Large intestine (tissue), 3 donors: ENCODE measurements at regions not wholly inside any gene's neighbourhood (a gene's known extent, or its start where the extent isn't known, plus 50 kb on each side); places are given as distances from the start of the nearest gene placed in this dataset.
"Not testable (repeated sequence)": the region's sequence is repeated elsewhere in the genome, so short reads cannot be mapped to it uniquely, and the experiment has no call there.

Source experiments
- DNase-seq, 2 donors: peaks; one replicate each; pipeline versions ENCODE4 v3.0.0 to v3.0.0-alpha.2; 2013
- H3K27ac ChIP-seq: one replicate; pipeline ENCODE4 v1.5.1; 2013; ENCODE audit warnings: low read length
- H3K27me3 ChIP-seq: 2 replicates; pipeline ENCODE4 v1.6.1; 2013; ENCODE audit warnings: low read length; ENCODE audit not compliant: control insufficient read depth, insufficient read depth
- H3K36me3 ChIP-seq: 2 replicates; pipeline ENCODE4 v1.6.1; 2013; ENCODE audit warnings: low read length; ENCODE audit not compliant: control insufficient read depth, insufficient read depth
- H3K4me1 ChIP-seq: one replicate; pipeline ENCODE4 v1.6.1; 2013; ENCODE audit warnings: low read length; ENCODE audit not compliant: control insufficient read depth, insufficient read depth
- H3K4me3 ChIP-seq: one replicate; pipeline ENCODE4 v1.5.1; 2013; ENCODE audit warnings: low read length
- H3K9me3 ChIP-seq: one replicate; pipeline ENCODE4 v1.6.1; 2013; ENCODE audit warnings: mild to moderate bottlenecking, low read depth, low read length, moderate library complexity; ENCODE audit not compliant: control insufficient read depth
- WGBS: methylation state at CpG from one replicate; pipeline ENCODE4 v1.1.5; 2013; ENCODE audit warnings: low lambda C conversion rate; ENCODE audit not compliant: insufficient coverage; 5-methylcytosine and 5-hydroxymethylcytosine counted together

GRCh38 chr17:6915620-6916019, 80.2 kb upstream of the ALOX12 start:
- WGBS: 100% methylated on average over 2 of the region's 4 CpGs
- Histone ChIP-seq H3K27me3 (no peaks in the 10 kb centered on the region), H3K4me1 (no peaks in the 10 kb centered on the region), H3K27ac (no peak overlapping the region), H3K4me3 (no peak overlapping the region), H3K36me3 (no peaks in the 10 kb centered on the region), H3K9me3 (peaks cover 4% of the 10 kb centered on the region)
- DNase-seq: no peak

GRCh38 chr17:6919158-6919557, 76.7 kb upstream of the ALOX12 start:
- no peaks in the 10 kb centered on the region for H3K36me3 ChIP-seq
- DNase-seq: no peak
- WGBS: 100% methylated on average over 1 of the region's 6 CpGs
- H3K9me3 ChIP-seq: peaks cover 1% of the 10 kb centered on the region
- no peak overlapping the region for H3K27ac ChIP-seq
- no peaks in the 10 kb centered on the region for H3K4me1 ChIP-seq
- H3K4me3 ChIP-seq: no peak overlapping the region
- H3K27me3 ChIP-seq: no peaks in the 10 kb centered on the region

- DNase-seq: no peak
- no peaks in the 10 kb centered on the region for H3K27me3 ChIP-seq
- no peaks in the 10 kb centered on the region for H3K36me3 ChIP-seq
- H3K4me3 ChIP-seq: no peak overlapping the region
- no peak overlapping the region for H3K27ac ChIP-seq
- no peaks in the 10 kb centered on the region for H3K4me1 ChIP-seq
- 100% methylated on average over 1 of the region's 8 CpGs for WGBS
- H3K9me3 ChIP-seq: peaks cover 3% of the 10 kb centered on the region
These were observed 72.5 kb upstream of the ALOX12 start for GRCh38 chr17:6923385-6923784.

GRCh38 chr17:6924208-6924607, 71.6 kb upstream of the ALOX12 start:
- H3K4me1 ChIP-seq: no peaks in the 10 kb centered on the region
- no peaks in the 10 kb centered on the region for H3K36me3 ChIP-seq
- DNase-seq: no peak
- no peaks in the 10 kb centered on the region for H3K27me3 ChIP-seq
- no peak overlapping the region for H3K4me3 ChIP-seq
- no peak overlapping the region for H3K27ac ChIP-seq
- peaks cover 3% of the 10 kb centered on the region for H3K9me3 ChIP-seq

- Histone ChIP-seq H3K36me3 (no peaks in the 10 kb centered on the region), H3K27me3 (no peaks in the 10 kb centered on the region), H3K4me1 (no peaks in the 10 kb centered on the region), H3K9me3 (peaks cover 3% of the 10 kb centered on the region), H3K4me3 (no peak overlapping the region), H3K27ac (no peak overlapping the region)
- whole genome bisulfite sequencing: no CpG with 5 or more reads among the region's 2 CpGs
- DNase-seq: no peak
These were observed 69.2 kb upstream of the ALOX12 start for GRCh38 chr17:6926667-6927066.

GRCh38 chr17:6927290-6928126, 68.3 kb upstream of the ALOX12 start:
- Histone ChIP-seq H3K4me1 (no peaks in the 10 kb centered on the region), H3K9me3 (peaks cover 3% of the 10 kb centered on the region), H3K27me3 (no peaks in the 10 kb centered on the region), H3K36me3 (no peaks in the 10 kb centered on the region), H3K4me3 (no peak overlapping the region), H3K27ac (no peak overlapping the region)
- WGBS: 100% methylated on average over 2 of the region's 2 CpGs
- no peak for DNase-seq

- no peak overlapping the region for H3K27ac ChIP-seq
- no peak for DNase-seq
- no peaks in the 10 kb centered on the region for H3K4me1 ChIP-seq
- H3K27me3 ChIP-seq: no peaks in the 10 kb centered on the region
- peaks cover 3% of the 10 kb centered on the region for H3K9me3 ChIP-seq
- no peaks in the 10 kb centered on the region for H3K36me3 ChIP-seq
- no peak overlapping the region for H3K4me3 ChIP-seq
These were observed 67.7 kb upstream of the ALOX12 start for GRCh38 chr17:6928193-6928592.

- DNase-seq: no peak
- Histone ChIP-seq H3K27ac (no peak overlapping the region), H3K36me3 (no peaks in the 10 kb centered on the region), H3K27me3 (no peaks in the 10 kb centered on the region), H3K9me3 (peaks cover 3% of the 10 kb centered on the region), H3K4me1 (no peaks in the 10 kb centered on the region), H3K4me3 (no peak overlapping the region)
These were observed 65.1 kb upstream of the ALOX12 start for GRCh38 chr17:6930749-6931148.

- DNase-seq, H3K4me1 ChIP-seq: not testable (repeated sequence)
These were observed 61.3 kb upstream of the ALOX12 start for GRCh38 chr17:6934544-6934943.

GRCh38 chr17:6936370-6937028, 59.4 kb upstream of the ALOX12 start:
- no peaks in the 10 kb centered on the region for H3K9me3 ChIP-seq
- WGBS: 80% methylated on average over 1 of the region's 8 CpGs
- DNase-seq: no peak
- no peaks in the 10 kb centered on the region for H3K36me3 ChIP-seq
- no peaks in the 10 kb centered on the region for H3K27me3 ChIP-seq
- no peak overlapping the region for H3K27ac ChIP-seq
- H3K4me3 ChIP-seq: peak overlapping the region; percentile 23
- H3K4me1 ChIP-seq: no peaks in the 10 kb centered on the region

More at GRCh38 chr17:6934544-6934943, 61.3 kb upstream of the ALOX12 start:
- H3K9me3 ChIP-seq, H3K27ac ChIP-seq, H3K27me3 ChIP-seq, H3K4me3 ChIP-seq, H3K36me3 ChIP-seq: not testable (repeated sequence)
- WGBS: no CpG with 5 or more reads among the region's 2 CpGs

GRCh38 chr17:6938637-6939036, 57.2 kb upstream of the ALOX12 start:
- Histone ChIP-seq H3K27ac (no peak overlapping the region), H3K9me3 (no peaks in the 10 kb centered on the region), H3K4me3 (no peak overlapping the region), H3K27me3 (no peaks in the 10 kb centered on the region), H3K36me3 (no peaks in the 10 kb centered on the region), H3K4me1 (no peaks in the 10 kb centered on the region)
- WGBS: no CpG with 5 or more reads among the region's 3 CpGs
- DNase-seq: no peak
